K562 (cell line): ENCODE measurements at regions not wholly inside any gene's neighbourhood (a gene's known extent, or its start where the extent isn't known, plus 50 kb on each side); places are given as distances from the start of the nearest gene placed in this dataset.

Source experiments
- ATAC-seq: fragments of 200-7000 bp; cut with Tn5 transposase; 3 replicates; pipeline ENCODE4 v1.9.1; 2020; ENCODE audit warnings: moderate library complexity
- BruUV-seq: library from RNA; stranded (reverse); fragments of 400-500 nt; replicated peaks from 2 replicates; lab custom pipeline; 2021; lab: Mats Ljungman, UMichigan
- CTCF ChIA-PET: fragments of 300-600 bp; formaldehyde crosslinking; extraction: SDS; loops from one replicate; lab custom pipeline; 2021; ENCODE audit warnings: low intra/inter-chr PET ratio; lab: Yijun Ruan, JAX
- POLR2A ChIA-PET: fragments of 300-600, 350-650 bp; sonication (Branson Sonifier 250); formaldehyde crosslinking; extraction: SDS; loops from one replicate; lab custom pipeline; 2021; ENCODE audit warnings: antibody characterized with exemption, inconsistent platforms; lab: Yijun Ruan, JAX
- DNase-seq, 4 experiments: peaks; one replicate each; pipeline versions ENCODE4 v3.0.0 to v3.0.0-alpha.2; 2011 to 2018; ENCODE audit warnings: low spot score in 3 of 4, mixed read lengths in 3 of 4; ENCODE audit errors: extremely low read depth in 1 of 4
- FAIRE-seq: peaks from 2 replicates; lab custom pipeline; 2011; peaks lifted over from hg19 to GRCh38; lab: Jason Lieb, UNC
- H2AFZ ChIP-seq: 2 replicates; pipeline ENCODE4 v1.6.0; 2011; ENCODE audit warnings: low read depth, low read length, control low read depth, inconsistent platforms
- H3K27ac ChIP-seq: fragments of 200-600 bp; 3 replicates; pipeline ENCODE4 v1.8.0; 2011; ENCODE audit warnings: low read depth, mild to moderate bottlenecking, control low read depth, inconsistent platforms, low read length, moderate library complexity, mixed read lengths; ENCODE audit errors: extremely low read depth
- H3K27me3 ChIP-seq, 2 experiments: fragments of 300-600 bp in 1 of 2; 2 replicates in 1 of 2; 3 replicates in 1 of 2; pipeline versions ENCODE4 v1.6.0 to v1.8.0; 2011; ENCODE audit warnings: inconsistent platforms in 2 of 2, low read length in 2 of 2, mild to moderate bottlenecking in 1 of 2, mixed read lengths in 1 of 2, moderate library complexity in 1 of 2; ENCODE audit not compliant: control insufficient read depth in 2 of 2, insufficient read depth in 2 of 2
- H3K36me3 ChIP-seq: fragments of 300-600 bp; 3 replicates; pipeline ENCODE4 v1.8.0; 2011; ENCODE audit warnings: mild to moderate bottlenecking, low read length, inconsistent platforms; ENCODE audit not compliant: control insufficient read depth, insufficient read depth
- H3K4me1 ChIP-seq, 2 experiments: fragments of 200-600 bp in 1 of 2; replicated peaks in 1 of 2; 2 replicates in 1 of 2; 3 replicates in 1 of 2; pipeline versions ENCODE4 v1.5.1 to v1.8.0; 2011; ENCODE audit warnings: inconsistent platforms in 2 of 2, low read length in 2 of 2, mild to moderate bottlenecking in 1 of 2, mixed read lengths in 1 of 2, moderate library complexity in 1 of 2; ENCODE audit not compliant: control insufficient read depth in 2 of 2, insufficient read depth in 2 of 2
- H3K4me2 ChIP-seq: 2 replicates; pipeline ENCODE4 v1.6.1; 2011; ENCODE audit warnings: low read length, control low read depth, inconsistent platforms, mixed read lengths; ENCODE audit not compliant: insufficient read depth
- H3K4me3 ChIP-seq: fragments of 200-600 bp; sonication (generic), shearing (Covaris generic); 2 replicates; pipeline ENCODE4 v1.5.1; 2016; ENCODE audit warnings: control low read depth, inconsistent platforms
- H3K79me2 ChIP-seq: fragments of 200-600 bp; 3 replicates; pipeline ENCODE4 v1.8.0; 2011; ENCODE audit warnings: low read length, inconsistent platforms; ENCODE audit not compliant: control insufficient read depth, insufficient read depth
- H3K9ac ChIP-seq, 2 experiments: 2 replicates each; pipeline versions ENCODE4 v1.6.0 to v1.6.1; 2011; ENCODE audit warnings: low read depth in 2 of 2, low read length in 2 of 2, control low read depth in 1 of 2, inconsistent platforms in 1 of 2, mild to moderate bottlenecking in 1 of 2, mixed read lengths in 1 of 2; ENCODE audit not compliant: insufficient read depth in 1 of 2
- H3K9me1 ChIP-seq: one replicate; pipeline ENCODE4 v1.6.0; 2011; ENCODE audit warnings: inconsistent platforms, mild to moderate bottlenecking, low read length, moderate library complexity; ENCODE audit not compliant: control insufficient read depth, insufficient read depth
- H3K9me3 ChIP-seq: replicated peaks from 2 replicates; pipeline ENCODE4 v1.5.1; 2011; ENCODE audit warnings: low read depth, low read length, inconsistent platforms; ENCODE audit not compliant: control insufficient read depth, insufficient read depth
- H4K20me1 ChIP-seq: replicated peaks from 2 replicates; pipeline ENCODE4 v1.6.1; 2011; ENCODE audit warnings: low read length, inconsistent platforms, mixed read lengths; ENCODE audit not compliant: control insufficient read depth, insufficient read depth
- ARID2 ChIP-seq: fragments of 450-650 bp; IDR thresholded peaks from 2 replicates; pipeline ENCODE4 v1.6.1; 2017; ENCODE audit warnings: antibody characterized with exemption, mild to moderate bottlenecking
- HBP1 ChIP-seq: fragments of 450-650 bp; formaldehyde crosslinking; IDR thresholded peaks from 2 replicates; pipeline ENCODE4 v1.4.0; 2022; ENCODE audit warnings: missing genetic modification characterization
- NFATC3 ChIP-seq: fragments of 450-650 bp; IDR thresholded peaks from 2 replicates; pipeline ENCODE4 v1.6.1; 2017; ENCODE audit warnings: mild to moderate bottlenecking
- PHF20 ChIP-seq: fragments of 450-650 bp; IDR thresholded peaks from 2 replicates; pipeline ENCODE4 v1.6.1; 2018; ENCODE audit not compliant: partially characterized antibody
- POLR2B ChIP-seq: fragments of 450-650 bp; IDR thresholded peaks from 2 replicates; pipeline ENCODE4 v1.6.1; 2018; ENCODE audit warnings: low read depth; ENCODE audit not compliant: partially characterized antibody
- SMAD3 ChIP-seq: fragments of 450-650 bp; formaldehyde crosslinking; conservative IDR thresholded peaks from 2 replicates; pipeline ENCODE4 v1.4.0; 2020; ENCODE audit warnings: mild to moderate bottlenecking
- SMARCB1 ChIP-seq: IDR thresholded peaks from 2 replicates; pipeline ENCODE4 v1.6.1; 2011; ENCODE audit warnings: improper control_type of control experiment, low read depth; ENCODE audit not compliant: insufficient read length
- TEAD4 ChIP-seq, 2 experiments: sonication (generic) in 1 of 2; formaldehyde crosslinking in 1 of 2; IDR thresholded peaks; 2 replicates each; pipeline versions ENCODE4 v1.6.1 to v1.8.0; 2012 to 2022; ENCODE audit warnings: borderline replicate concordance in 1 of 2, inconsistent platforms in 1 of 2, low read length in 1 of 2, mild to moderate bottlenecking in 1 of 2, missing genetic modification reagents in 1 of 2
- ZNF407 ChIP-seq: fragments of 450-650 bp; IDR thresholded peaks from 2 replicates; pipeline ENCODE4 v1.6.1; 2016; ENCODE audit warnings: low read depth
- ZNF449 ChIP-seq: fragments of 250-450 bp; sonication (Bioruptor Pico); IDR thresholded peaks from 2 replicates; pipeline ENCODE4 v1.8.0; 2022; ENCODE audit warnings: moderate library complexity, mild to moderate bottlenecking, inconsistent platforms
- WGBS: fragments of 100-300 bp; shearing (Covaris generic); methylation state at CpG from one replicate; pipeline ENCODE4 v1.1.6; 2016; ENCODE audit warnings: low coverage, mixed read lengths; ENCODE audit not compliant: insufficient coverage; ENCODE audit errors: missing lambda C conversion rate; 5-methylcytosine and 5-hydroxymethylcytosine counted together
- in situ Hi-C: fragments of 300-500 bp; cut with MboI; formaldehyde crosslinking; loops from 4 replicates; pipeline ENCODE4 v1.15.0; 2018; ENCODE audit warnings: inconsistent platforms, mixed read lengths
- intact Hi-C: fragments of 100-400 bp; cut with micrococcal nuclease; formaldehyde crosslinking; loops from 2 replicates; pipeline ENCODE4 v1.14.2; 2022

GRCh38 chr11:112343368-112344039 lies 82.8 kb upstream of the PLET1 start (continued):
- TF ChIP-seq ZNF407 = no peak

GRCh38 chr11:112344040-112344413 lies 83.4 kb upstream of the PLET1 start:
- no peaks in the 10 kb centered on the region; the same call in 1 of the 2 replicates for H4K20me1 ChIP-seq
- WGBS = 13% methylated on average over 1 of the region's 1 CpG
- no peak overlapping the region for H3K9ac ChIP-seq
- H3K27me3 ChIP-seq = peaks cover 2 to 36% of the 10 kb centered on the region in 2 experiments; a peak in 3 of 5 replicates
- H3K9me3 ChIP-seq = no peaks in the 10 kb centered on the region
- BruUV-seq = no TSS peak
- DNase-seq (no peak), FAIRE-seq (no peak), ATAC-seq (no peak)
- CTCF ChIA-PET = no interaction called here
- H3K4me3 ChIP-seq = no peak overlapping the region
- POLR2A ChIA-PET = no interaction called here
- no peak overlapping the region for H3K4me2 ChIP-seq
- no peaks in the 10 kb centered on the region for H3K9me1 ChIP-seq
- no peak overlapping the region for H2AFZ ChIP-seq
- in situ Hi-C loops (no loop called here), intact Hi-C loops (no loop called here)
- no peaks in the 10 kb centered on the region for H3K4me1 ChIP-seq
- no peak overlapping the region for H3K27ac ChIP-seq
- no peaks in the 10 kb centered on the region for H3K36me3 ChIP-seq
- no peaks in the 10 kb centered on the region for H3K79me2 ChIP-seq
- no peak for TF ChIP-seq NFATC3
- no peak for TF ChIP-seq ZNF449
- TF ChIP-seq ARID2 = no peak
- TF ChIP-seq SMARCB1 = no peak
- no peak for TF ChIP-seq POLR2B
- TF ChIP-seq SMAD3 (CRISPR knock-in tag) = no peak
- TF ChIP-seq HBP1 = no peak
- no peak for TF ChIP-seq TEAD4 (IDR thresholded peaks at IDR 0.05; ENCODE audit: low read length)
- TF ChIP-seq TEAD4 (CRISPR knock-in tag; IDR thresholded peaks at IDR 0.05; ENCODE audit: borderline replicate concordance) = no peak
- TF ChIP-seq PHF20 = no peak
